CD4-positive, alpha-beta T cell treated with Interleukin-17A for 1 hour (primary cell): ENCODE measurements at regions not wholly inside any gene's neighbourhood (a gene's known extent, or its start where the extent isn't known, plus 50 kb on each side); places are given as distances from the start of the nearest gene placed in this dataset.

Source experiments
- DNase-seq: peaks from one replicate; pipeline ENCODE4 v3.0.0-alpha.2; 2020

GRCh38 chr21:43331962-43332828 is 94.7 kb downstream of the SIK1 start:
- no peak for DNase-seq

- no peak for DNase-seq
These were observed 95.6 kb downstream of the SIK1 start for GRCh38 chr21:43331111-43331961.

GRCh38 chr21:43330306-43330881 is 96.5 kb downstream of the SIK1 start:
- no peak for DNase-seq

- DNase-seq, result no peak
These were observed 97.1 kb downstream of the SIK1 start for GRCh38 chr21:43329711-43330269.

DNA sequence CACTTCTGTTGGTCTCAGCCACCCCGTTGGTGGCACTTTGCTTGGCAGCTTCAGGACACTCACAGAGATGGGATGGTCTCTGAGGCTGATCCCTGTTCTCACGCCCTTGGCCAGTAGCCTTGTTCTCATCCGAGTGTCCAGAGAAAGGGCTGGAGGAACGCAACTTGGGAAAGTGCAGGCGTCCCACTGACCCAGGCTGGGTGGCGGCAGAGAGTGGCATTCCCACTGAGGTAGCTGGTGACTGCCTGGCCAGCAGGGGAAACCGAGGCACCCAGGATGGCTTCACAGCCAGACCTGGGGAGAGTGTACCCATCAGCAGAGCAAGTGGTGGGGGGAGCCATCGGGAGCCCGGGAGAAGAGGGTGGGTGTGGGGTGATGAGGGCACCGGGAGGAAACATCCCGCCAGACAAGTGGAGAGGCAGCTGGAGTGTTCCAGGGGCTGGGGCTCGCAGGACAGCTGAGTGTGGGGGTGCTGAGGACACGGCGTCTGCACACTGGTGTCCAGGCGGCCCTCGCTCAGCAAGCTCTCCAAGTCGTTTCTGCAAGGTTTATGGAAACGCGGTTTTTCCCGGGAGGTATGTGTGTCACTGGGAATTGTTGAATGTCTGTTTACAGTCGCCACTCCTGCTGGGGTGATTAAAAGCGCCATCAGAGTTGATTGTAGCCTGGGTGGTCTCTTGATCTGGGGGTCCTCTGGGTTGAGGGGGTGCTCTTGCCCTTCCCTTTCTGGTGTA is 97.8 kb downstream of the SIK1 start:
- no peak for DNase-seq

GRCh38 chr21:43328185-43328957 is 98.6 kb downstream of the SIK1 start:
- DNase-seq, result no peak

GRCh38 chr21:43325968-43326715 is 100.8 kb downstream of the SIK1 start:
- DNase-seq, result no peak

- no peak for DNase-seq
These were observed 101.9 kb downstream of the SIK1 start for GRCh38 chr21:43325036-43325435.

DNA sequence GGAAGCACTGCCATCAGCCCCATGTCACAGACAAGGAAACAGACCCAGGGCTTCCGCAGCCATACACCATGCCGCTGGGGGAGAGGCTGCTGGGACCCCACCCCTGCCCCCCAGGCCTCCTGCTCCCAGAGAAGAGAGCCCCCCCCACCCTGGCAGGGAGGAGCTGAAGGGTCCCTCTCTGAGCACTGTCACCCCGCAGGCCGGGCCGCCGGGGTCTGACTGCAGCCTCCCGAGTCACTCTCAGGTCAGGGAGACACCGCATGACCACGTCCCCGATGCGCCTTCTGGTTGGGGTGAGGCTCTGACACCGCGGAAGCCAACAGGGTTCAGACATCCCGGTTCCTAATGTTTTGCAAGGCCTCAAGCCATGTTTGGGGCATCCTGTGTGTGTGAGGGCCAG is 102.3 kb downstream of the SIK1 start:
- DNase-seq, result no peak

DNA sequence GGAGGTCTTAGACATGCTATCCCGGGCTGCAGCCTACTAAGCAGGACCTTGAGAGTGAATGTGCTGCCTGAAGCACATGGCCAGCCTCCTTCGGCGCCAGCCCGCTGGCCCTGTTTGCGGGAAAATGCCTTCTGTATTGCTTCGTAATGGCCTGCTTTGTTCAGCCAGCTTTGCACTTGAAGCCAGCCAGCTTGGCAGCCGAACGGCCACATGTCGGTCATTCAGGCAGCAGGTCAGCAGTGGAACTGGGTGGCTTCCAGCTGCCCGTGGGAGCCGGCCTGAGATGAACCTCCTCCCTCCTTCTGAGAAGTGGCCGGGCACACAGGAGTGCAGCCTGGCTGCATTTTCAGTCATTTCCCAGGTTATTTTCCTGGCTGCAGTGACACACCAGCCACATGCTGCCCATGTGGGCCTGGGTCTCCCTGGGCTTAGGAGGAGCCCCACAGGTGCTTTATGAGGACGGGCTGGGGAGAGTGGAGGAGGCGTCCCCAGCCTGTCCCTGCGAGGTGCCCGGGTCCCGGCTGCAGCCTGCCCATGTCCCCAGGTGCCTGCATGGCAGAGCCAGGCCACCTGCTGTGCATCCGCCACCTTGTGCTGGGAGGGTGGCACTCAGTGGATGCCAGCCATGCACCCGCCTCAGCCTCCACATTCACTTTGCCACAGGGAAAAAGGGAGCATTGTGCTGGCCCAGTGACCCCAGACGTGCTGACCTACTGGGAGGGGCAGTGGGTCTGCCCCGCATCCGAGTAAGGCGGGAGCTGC is 103.5 kb downstream of the SIK1 start:
- DNase-seq, result no peak

DNA sequence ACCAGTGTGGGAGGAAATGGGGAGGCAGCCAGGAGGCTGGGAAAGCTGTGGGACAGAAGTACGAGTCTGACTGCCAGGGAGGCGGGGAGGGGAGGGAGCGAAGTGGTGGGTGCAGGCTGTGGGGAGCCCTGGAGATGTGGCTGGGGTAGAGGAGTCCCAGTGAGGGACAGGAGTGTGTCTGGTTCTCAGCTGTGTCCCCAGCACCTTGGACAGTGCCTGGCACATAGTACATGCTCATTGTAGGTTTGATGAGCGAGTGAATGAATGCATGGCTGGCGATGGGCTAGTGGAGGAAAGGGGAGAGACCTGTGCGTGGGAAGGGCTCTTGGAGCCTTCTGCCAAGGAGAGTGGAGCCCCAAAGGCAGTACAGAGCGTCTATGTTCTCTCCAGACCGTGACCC is 104.1 kb downstream of the SIK1 start:
- DNase-seq, result no peak

- DNase-seq, result no peak
These were observed 104.6 kb downstream of the SIK1 start for GRCh38 chr21:43322311-43322710.

DNA sequence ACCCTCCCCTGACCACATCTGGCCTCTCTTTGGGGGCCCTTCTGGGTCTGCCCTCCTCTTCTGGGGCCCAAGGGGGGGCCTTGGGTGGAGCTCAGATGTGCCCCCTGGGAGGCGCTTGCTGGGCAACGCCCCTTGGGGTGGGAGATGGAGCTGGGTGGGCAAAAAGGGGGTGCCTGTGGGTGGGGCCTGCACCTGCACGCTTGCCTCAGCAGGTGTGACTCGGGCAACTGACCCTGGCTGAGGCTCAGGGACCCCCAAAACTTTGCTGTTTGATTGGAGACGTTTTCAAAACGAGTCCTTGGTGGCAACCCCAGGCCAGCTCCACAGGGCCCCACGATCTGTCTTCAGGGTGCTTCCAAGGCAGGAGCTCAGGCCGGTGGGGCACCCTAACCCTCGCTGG is 105.3 kb downstream of the SIK1 start:
- no peak for DNase-seq

DNA sequence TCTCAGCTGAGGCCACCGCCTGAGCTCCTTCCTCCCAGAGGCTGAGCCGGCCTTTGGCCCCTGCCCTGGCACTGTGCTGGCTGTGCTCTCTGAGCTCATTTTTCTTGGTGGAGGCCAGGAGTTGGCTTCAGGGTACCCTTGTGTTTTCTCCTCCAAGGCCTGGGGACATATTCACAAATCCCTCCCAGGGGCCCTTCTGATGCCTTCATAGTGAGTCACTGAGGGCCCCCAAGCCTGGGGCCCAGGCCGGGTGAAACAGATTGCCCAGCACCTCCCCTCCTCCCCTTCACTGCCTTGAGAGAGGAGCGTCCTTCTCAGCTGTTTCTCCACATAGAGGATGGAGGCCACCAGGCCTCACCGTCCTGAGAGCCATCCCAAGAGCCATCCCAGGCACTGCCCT is 105.8 kb downstream of the SIK1 start:
- DNase-seq, result no peak

- DNase-seq, result no peak
These were observed 106.4 kb downstream of the SIK1 start for GRCh38 chr21:43320526-43320925.

DNA sequence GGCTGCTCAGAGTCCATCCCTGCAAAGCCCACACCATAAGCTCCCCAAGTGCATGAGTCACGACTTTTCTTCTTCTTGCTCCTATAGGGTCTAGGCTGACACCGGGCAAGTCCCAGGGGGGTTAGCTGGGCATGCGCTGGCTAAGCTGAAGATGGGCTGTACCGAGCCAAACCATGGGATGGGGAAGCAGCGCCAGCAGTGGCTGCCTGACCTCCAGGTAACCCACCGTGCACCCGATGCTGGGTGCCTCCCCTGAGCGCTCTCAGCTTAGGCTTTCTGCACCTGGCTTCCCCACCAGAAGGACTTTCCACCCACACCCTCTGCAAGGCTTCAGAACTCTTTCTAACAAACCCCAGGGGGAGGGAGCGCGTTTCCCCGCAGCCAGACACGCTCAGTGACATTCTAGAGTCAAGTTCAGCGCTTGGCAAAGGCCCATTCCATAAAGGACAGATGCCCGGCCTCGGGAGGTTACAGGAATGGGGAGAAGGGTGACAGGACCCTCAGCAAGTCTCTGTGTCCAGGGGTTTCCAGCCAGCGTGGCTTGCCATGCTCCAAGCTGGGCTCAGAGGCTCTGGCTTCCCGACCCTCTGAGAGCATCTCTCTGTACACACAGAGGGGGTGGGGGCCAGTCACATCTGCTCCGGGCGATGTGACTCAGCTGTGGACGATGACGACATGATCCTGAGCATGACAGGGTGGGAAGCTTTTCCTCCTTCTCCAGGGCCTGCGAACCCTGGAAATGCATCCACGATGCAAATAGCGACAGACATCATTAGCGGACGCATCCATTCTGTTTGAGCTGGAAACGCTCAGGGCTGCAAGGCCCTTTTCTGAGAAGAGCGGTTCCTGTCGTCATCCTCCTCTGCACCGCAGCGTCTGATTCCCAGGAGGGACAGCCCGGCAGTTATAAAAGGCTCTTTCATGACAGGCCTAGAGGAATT is 107.8 kb downstream of the SIK1 start:
- DNase-seq, result no peak

GRCh38 chr21:43318368-43318767 is 108.6 kb downstream of the SIK1 start:
- no peak for DNase-seq

GRCh38 chr21:43317959-43318358 is 109.0 kb downstream of the SIK1 start:
- DNase-seq, result no peak

DNA sequence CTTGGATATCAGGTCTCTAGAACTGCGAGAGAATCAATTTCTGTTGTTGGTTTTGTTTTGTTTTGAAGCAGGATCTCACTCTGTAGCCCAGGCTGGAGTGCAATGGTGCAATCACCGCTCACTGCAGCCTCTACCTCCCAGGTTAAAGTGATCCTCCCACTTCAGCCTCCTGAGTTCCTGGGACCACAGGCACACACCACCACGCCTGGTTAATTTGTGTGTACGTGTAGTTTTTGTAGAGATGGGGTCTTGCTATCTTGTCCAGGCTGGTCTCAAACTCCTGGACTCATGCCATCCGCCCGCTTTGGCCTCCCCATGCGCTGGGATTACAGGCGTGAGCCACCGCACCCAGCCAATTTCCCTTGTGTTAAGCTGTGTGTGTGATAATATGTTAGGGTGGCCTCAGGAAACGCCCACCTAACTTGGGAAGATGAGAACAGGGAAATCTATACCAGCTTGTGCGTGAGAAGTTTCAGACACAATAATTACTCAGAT is 109.6 kb downstream of the SIK1 start:
- DNase-seq, result no peak
